IMR-90 (cell line): ENCODE measurements at regions not wholly inside any gene's neighbourhood (a gene's known extent, or its start where the extent isn't known, plus 50 kb on each side); places are given as distances from the start of the nearest gene placed in this dataset.

Experiments
- ATAC-seq: fragments of 200-7000 bp; cut with Tn5 transposase; 2 replicates; pipeline ENCODE4 v1.9.1; 2020; ENCODE audit warnings: low read depth, mild to moderate bottlenecking, moderate library complexity
- BruUV-seq: library from RNA; stranded (reverse); fragments of 400-500 nt; replicated peaks from 2 replicates; lab custom pipeline; 2021; lab: Mats Ljungman, UMichigan
- CTCF ChIA-PET: fragments of 300-600 bp; formaldehyde crosslinking; extraction: SDS; loops from one replicate; lab custom pipeline; 2021; ENCODE audit warnings: antibody characterized with exemption; lab: Yijun Ruan, JAX
- POLR2A ChIA-PET: fragments of 300-600 bp; sonication (Branson Sonifier 250); formaldehyde crosslinking; loops from one replicate; lab custom pipeline; 2022; ENCODE audit warnings: antibody characterized with exemption; ENCODE audit not compliant: unreplicated experiment; lab: Charles Lee
- DNase-seq: peaks from one replicate; pipeline ENCODE4 v3.0.0; 2013
- H2AFZ ChIP-seq: replicated peaks from 2 replicates; pipeline ENCODE3; 2013; ENCODE audit warnings: low read length, mild to moderate bottlenecking; ENCODE audit not compliant: poor library complexity
- H2AK5ac ChIP-seq: 2 replicates; pipeline ENCODE4 v1.6.1; 2013; ENCODE audit warnings: low read depth, low read length, inconsistent platforms
- H2AK9ac ChIP-seq: replicated peaks from 2 replicates; pipeline ENCODE3; 2013; ENCODE audit warnings: mild to moderate bottlenecking, low read depth, low read length, moderate library complexity; ENCODE audit not compliant: poor library complexity
- H2BK120ac ChIP-seq: 2 replicates; pipeline ENCODE4 v1.6.1; 2013; ENCODE audit warnings: low read depth, low read length, inconsistent platforms
- H2BK15ac ChIP-seq: 3 replicates; pipeline ENCODE4 v1.6.1; 2013; ENCODE audit warnings: low read depth, low read length, inconsistent platforms
- H2BK20ac ChIP-seq: 2 replicates; pipeline ENCODE4 v1.6.1; 2013; ENCODE audit warnings: low read depth, mild to moderate bottlenecking, inconsistent platforms, low read length, moderate library complexity
- H2BK5ac ChIP-seq: 2 replicates; pipeline ENCODE4 v1.6.1; 2013; ENCODE audit warnings: mild to moderate bottlenecking, low read depth, low read length, inconsistent platforms; ENCODE audit not compliant: poor library complexity, severe bottlenecking
- H3K14ac ChIP-seq: replicated peaks from 2 replicates; pipeline ENCODE4 v1.6.1; 2013; ENCODE audit warnings: low read depth, low read length, inconsistent platforms
- H3K18ac ChIP-seq: 2 replicates; pipeline ENCODE4 v1.6.1; 2013; ENCODE audit warnings: low read depth, low read length, control low read depth
- H3K23ac ChIP-seq: 2 replicates; pipeline ENCODE4 v1.6.1; 2013; ENCODE audit warnings: low read depth, low read length, inconsistent platforms
- H3K27ac ChIP-seq: 2 replicates; pipeline ENCODE4 v1.5.1; 2013; ENCODE audit warnings: mild to moderate bottlenecking, control low read depth, low read length; ENCODE audit not compliant: insufficient read depth
- H3K27me3 ChIP-seq: 2 replicates; pipeline ENCODE4 v1.6.1; 2013; ENCODE audit warnings: low read length; ENCODE audit not compliant: control insufficient read depth, insufficient read depth
- H3K36me3 ChIP-seq: 2 replicates; pipeline ENCODE4 v1.6.1; 2013; ENCODE audit warnings: low read length, mixed read lengths; ENCODE audit not compliant: control insufficient read depth, insufficient read depth
- H3K4ac ChIP-seq: 2 replicates; pipeline ENCODE4 v1.6.1; 2013; ENCODE audit warnings: low read depth, low read length, inconsistent platforms
- H3K4me1 ChIP-seq: 2 replicates; pipeline ENCODE4 v1.6.1; 2013; ENCODE audit warnings: low read length, mixed read lengths; ENCODE audit not compliant: control insufficient read depth, insufficient read depth
- H3K4me2 ChIP-seq: 2 replicates; pipeline ENCODE4 v1.6.1; 2013; ENCODE audit warnings: low read depth, mild to moderate bottlenecking, control low read depth, low read length, moderate library complexity
- H3K4me3 ChIP-seq: 2 replicates; pipeline ENCODE4 v1.5.1; 2013; ENCODE audit warnings: low read depth, mild to moderate bottlenecking, control low read depth, low read length, moderate library complexity; ENCODE audit not compliant: insufficient read depth
- H3K56ac ChIP-seq: 2 replicates; pipeline ENCODE4 v1.6.1; 2013; ENCODE audit warnings: low read length, inconsistent platforms; ENCODE audit not compliant: insufficient read depth; ENCODE audit errors: extremely low read depth
- H3K79me1 ChIP-seq, 2 experiments: 2 replicates each; pipeline ENCODE4 v1.6.1; 2013; ENCODE audit warnings: low read length in 2 of 2, inconsistent platforms in 1 of 2, low read depth in 1 of 2
- H3K9ac ChIP-seq: 2 replicates; pipeline ENCODE4 v1.6.1; 2013; ENCODE audit warnings: low read depth, low read length, control low read depth
- H3K9me1 ChIP-seq: 2 replicates; pipeline ENCODE4 v1.6.1; 2013; ENCODE audit warnings: low read length, inconsistent platforms; ENCODE audit not compliant: insufficient read depth
- H3K9me3 ChIP-seq: 2 replicates; pipeline ENCODE4 v1.6.1; 2013; ENCODE audit warnings: low read length; ENCODE audit not compliant: control insufficient read depth, insufficient read depth
- H4K20me1 ChIP-seq: 2 replicates; pipeline ENCODE4 v1.6.1; 2013; ENCODE audit warnings: low read length, inconsistent platforms; ENCODE audit not compliant: insufficient read depth
- H4K5ac ChIP-seq: 2 replicates; pipeline ENCODE4 v1.6.1; 2013; ENCODE audit warnings: mild to moderate bottlenecking, low read depth, low read length, control low read depth
- H4K8ac ChIP-seq, 2 experiments: 2 replicates each; pipeline ENCODE4 v1.6.1; 2013; ENCODE audit warnings: low read depth in 2 of 2, low read length in 2 of 2, control low read depth in 1 of 2, inconsistent platforms in 1 of 2
- H4K91ac ChIP-seq: 2 replicates; pipeline ENCODE4 v1.6.1; 2013; ENCODE audit warnings: low read depth, low read length, inconsistent platforms; ENCODE audit not compliant: insufficient read depth
- BHLHE40 ChIP-seq: fragments of 150-350 bp; IDR thresholded peaks from 2 replicates; pipeline ENCODE4 v1.6.1; 2016; ENCODE audit warnings: mild to moderate bottlenecking, low read depth, low read length
- CEBPB ChIP-seq: IDR thresholded peaks from 2 replicates; pipeline ENCODE4 v1.6.1; 2012; ENCODE audit warnings: low read depth, low read length, improper control_type of control experiment
- CHD1 ChIP-seq: IDR thresholded peaks from 2 replicates; pipeline ENCODE4 v1.6.1; 2012; ENCODE audit warnings: low read depth, low read length, improper control_type of control experiment
- FOS ChIP-seq: fragments of 150-350 bp; IDR thresholded peaks from 2 replicates; pipeline ENCODE4 v1.6.1; 2016; ENCODE audit warnings: low read depth, low read length
- MAFK ChIP-seq: IDR thresholded peaks from 2 replicates; pipeline ENCODE4 v1.6.1; 2012; ENCODE audit warnings: low read depth, low read length, improper control_type of control experiment
- MAZ ChIP-seq: IDR thresholded peaks from 2 replicates; pipeline ENCODE4 v1.6.1; 2012; ENCODE audit warnings: low read depth, mild to moderate bottlenecking, low read length, improper control_type of control experiment, moderate library complexity, borderline replicate concordance
- MXI1 ChIP-seq: IDR thresholded peaks from 2 replicates; pipeline ENCODE4 v1.6.1; 2012; ENCODE audit warnings: low read depth, mild to moderate bottlenecking, low read length, moderate library complexity, borderline replicate concordance
- NFE2L2 ChIP-seq: fragments of 150-350 bp; IDR thresholded peaks from 2 replicates; pipeline ENCODE4 v1.6.1; 2016; ENCODE audit warnings: low read depth, mild to moderate bottlenecking, low read length
- RAD21 ChIP-seq: IDR thresholded peaks from 2 replicates; pipeline ENCODE4 v1.6.1; 2012; ENCODE audit warnings: low read length, improper control_type of control experiment
- RCOR1 ChIP-seq: IDR thresholded peaks from 2 replicates; pipeline ENCODE4 v1.6.1; 2012; ENCODE audit warnings: mild to moderate bottlenecking, low read length, improper control_type of control experiment; ENCODE audit not compliant: insufficient replicate concordance
- RFX5 ChIP-seq: IDR thresholded peaks from 2 replicates; pipeline ENCODE4 v1.8.0; 2012; ENCODE audit warnings: low read depth, mild to moderate bottlenecking, low read length, moderate library complexity
- SMC3 ChIP-seq: fragments of 150-350 bp; IDR thresholded peaks from 2 replicates; pipeline ENCODE4 v1.6.1; 2016; ENCODE audit warnings: low read depth, mild to moderate bottlenecking, antibody characterized with exemption, low read length, moderate library complexity
- USF2 ChIP-seq: fragments of 150-350 bp; IDR thresholded peaks from 2 replicates; pipeline ENCODE4 v1.6.1; 2017; ENCODE audit warnings: mild to moderate bottlenecking, antibody characterized with exemption, low read length, low read depth
- dilution Hi-C: fragments of 300-500 bp; cut with HindIII; formaldehyde crosslinking; loops from one replicate; pipeline ENCODE4 v1.14.3; 2018; ENCODE audit warnings: low sequenced_read_pairs; ENCODE audit not compliant: unreplicated experiment
- in situ Hi-C: fragments of 300-500 bp; cut with MboI; formaldehyde crosslinking; loops from 3 replicates; pipeline ENCODE4 v1.14.3; 2019; ENCODE audit warnings: low sequenced_read_pairs, inconsistent platforms, mixed read lengths
- intact Hi-C: fragments of 100-400 bp; cut with micrococcal nuclease; formaldehyde crosslinking; loops from 2 replicates; pipeline ENCODE4 v1.10.0; 2022
- TF ChIP-seq, protein P1 (sequence below): fragments of 150-350 bp; IDR thresholded peaks from 2 replicates; pipeline ENCODE4 v1.6.1; 2016; ENCODE audit warnings: low read depth, mild to moderate bottlenecking, low read length, moderate library complexity, borderline replicate concordance

DNA sequence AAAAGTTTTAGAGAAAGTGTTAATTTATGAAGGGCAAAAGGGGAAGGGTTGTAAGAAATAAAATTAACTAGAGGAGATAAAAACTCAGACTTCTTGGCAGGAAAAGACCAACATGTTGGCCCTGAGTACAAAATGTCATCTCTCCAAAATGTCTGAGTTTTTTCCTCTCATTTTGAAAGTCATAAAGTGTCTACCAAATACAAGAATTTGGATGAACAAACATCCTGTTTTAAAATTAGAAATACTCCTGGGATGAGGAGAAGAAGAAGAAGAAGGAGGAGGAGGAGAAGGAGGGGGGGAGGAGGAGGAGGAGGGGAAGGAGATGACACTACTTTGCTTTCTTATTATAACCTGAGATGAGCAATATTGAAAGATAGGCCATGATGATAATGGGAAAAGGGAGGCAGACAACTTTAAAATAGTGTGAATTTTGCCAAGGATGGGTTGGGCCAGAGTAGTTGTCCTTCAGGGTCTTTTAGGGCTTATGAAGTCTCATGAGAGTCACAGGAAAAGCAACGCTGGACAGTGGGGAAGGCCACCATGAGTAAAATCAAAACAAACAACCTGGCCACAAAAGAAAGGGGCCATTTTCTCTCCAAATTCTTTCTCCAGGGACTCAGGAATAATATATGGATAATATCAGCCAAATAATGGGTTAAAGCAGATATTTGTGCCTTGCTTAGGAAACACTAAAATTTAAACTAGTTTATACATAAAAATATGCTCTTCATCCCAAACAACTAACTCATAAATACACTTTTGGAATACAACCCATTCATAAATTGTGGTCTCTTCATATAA is 632.9 kb downstream of the EPHA3 start (continued):
- TF ChIP-seq SMC3, result no peak

DNA sequence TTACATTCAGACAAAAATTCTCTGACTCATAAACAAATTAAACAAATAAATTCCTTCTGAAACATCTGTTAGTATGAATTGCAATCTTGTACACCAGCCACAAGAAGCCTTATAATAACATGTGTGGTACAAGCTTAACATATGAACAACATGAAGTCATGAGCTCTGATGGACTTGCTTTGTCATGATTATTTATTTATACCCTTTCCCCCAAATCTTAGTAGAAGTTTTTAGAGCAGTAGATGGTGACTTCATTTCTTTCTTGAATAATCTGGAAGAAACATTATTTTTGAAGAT is 633.4 kb downstream of the EPHA3 start:
- H3K14ac ChIP-seq, result no peak overlapping the region
- H3K56ac ChIP-seq, result no peak overlapping the region
- H4K91ac ChIP-seq, result no peak overlapping the region
- no peak overlapping the region for H2BK120ac ChIP-seq
- no peak overlapping the region for H2AFZ ChIP-seq
- no peak overlapping the region for H4K5ac ChIP-seq
- no peaks in the 10 kb centered on the region for H3K36me3 ChIP-seq
- CTCF ChIA-PET, result no interaction called here
- no peaks in the 10 kb centered on the region for H4K20me1 ChIP-seq
- H3K4me1 ChIP-seq, result peaks cover 2% of the 10 kb centered on the region; the same call in 1 of the 2 replicates
- H3K9ac ChIP-seq, result no peak overlapping the region
- H3K18ac ChIP-seq, result no peak overlapping the region
- POLR2A ChIA-PET, result no interaction called here
- no peaks in the 10 kb centered on the region for H3K9me1 ChIP-seq
- no peak overlapping the region for H2BK15ac ChIP-seq
- no peak overlapping the region for H2AK9ac ChIP-seq
- no peak overlapping the region for H2AK5ac ChIP-seq
- BruUV-seq, result no TSS peak
- H3K23ac ChIP-seq, result no peak overlapping the region
- peak; percentile 87 for ATAC-seq
- intact Hi-C loops (no loop called here), dilution Hi-C loops (no loop called here), in situ Hi-C loops (no loop called here)
- H3K79me1 ChIP-seq, result no peaks in the 10 kb centered on the region
- peak; percentile 61 for DNase-seq
- H3K4me2 ChIP-seq, result no peak overlapping the region
- H3K4me3 ChIP-seq, result no peak overlapping the region
- no peak overlapping the region for H3K4ac ChIP-seq
- no peaks in the 10 kb centered on the region for H3K27me3 ChIP-seq
- H3K9me3 ChIP-seq, result no peaks in the 10 kb centered on the region
- H2BK5ac ChIP-seq, result no peak overlapping the region
- no peak overlapping the region for H4K8ac ChIP-seq
- no peak overlapping the region for H2BK20ac ChIP-seq
- H3K27ac ChIP-seq, result no peak overlapping the region
- TF ChIP-seq RAD21, result no peak
- TF ChIP-seq RFX5, result no peak
- no peak for TF ChIP-seq CEBPB
- no peak for TF ChIP-seq FOS
- no peak for TF ChIP-seq SMC3
- no peak for TF ChIP-seq MAFK
- no peak for TF ChIP-seq BHLHE40
- no peak for TF ChIP-seq RCOR1
- TF ChIP-seq NFE2L2, result no peak
- TF ChIP-seq, protein P1, sequence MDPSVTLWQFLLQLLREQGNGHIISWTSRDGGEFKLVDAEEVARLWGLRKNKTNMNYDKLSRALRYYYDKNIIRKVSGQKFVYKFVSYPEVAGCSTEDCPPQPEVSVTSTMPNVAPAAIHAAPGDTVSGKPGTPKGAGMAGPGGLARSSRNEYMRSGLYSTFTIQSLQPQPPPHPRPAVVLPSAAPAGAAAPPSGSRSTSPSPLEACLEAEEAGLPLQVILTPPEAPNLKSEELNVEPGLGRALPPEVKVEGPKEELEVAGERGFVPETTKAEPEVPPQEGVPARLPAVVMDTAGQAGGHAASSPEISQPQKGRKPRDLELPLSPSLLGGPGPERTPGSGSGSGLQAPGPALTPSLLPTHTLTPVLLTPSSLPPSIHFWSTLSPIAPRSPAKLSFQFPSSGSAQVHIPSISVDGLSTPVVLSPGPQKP, result no peak
- no peak for TF ChIP-seq MXI1
- TF ChIP-seq CHD1, result no peak
- TF ChIP-seq MAZ, result no peak
- no peak for TF ChIP-seq USF2
